HG03520 (cell line): ENCODE measurements at regions not wholly inside any gene's neighbourhood (a gene's known extent, or its start where the extent isn't known, plus 50 kb on each side); places are given as distances from the start of the nearest gene placed in this dataset.

Experiments
- ATAC-seq: cut with Tn5 transposase; IDR thresholded peaks from one replicate; pipeline ENCODE4 v1.9.1; 2021; ENCODE audit warnings: mild to moderate bottlenecking, moderate library complexity; ENCODE audit not compliant: unreplicated experiment

DNA sequence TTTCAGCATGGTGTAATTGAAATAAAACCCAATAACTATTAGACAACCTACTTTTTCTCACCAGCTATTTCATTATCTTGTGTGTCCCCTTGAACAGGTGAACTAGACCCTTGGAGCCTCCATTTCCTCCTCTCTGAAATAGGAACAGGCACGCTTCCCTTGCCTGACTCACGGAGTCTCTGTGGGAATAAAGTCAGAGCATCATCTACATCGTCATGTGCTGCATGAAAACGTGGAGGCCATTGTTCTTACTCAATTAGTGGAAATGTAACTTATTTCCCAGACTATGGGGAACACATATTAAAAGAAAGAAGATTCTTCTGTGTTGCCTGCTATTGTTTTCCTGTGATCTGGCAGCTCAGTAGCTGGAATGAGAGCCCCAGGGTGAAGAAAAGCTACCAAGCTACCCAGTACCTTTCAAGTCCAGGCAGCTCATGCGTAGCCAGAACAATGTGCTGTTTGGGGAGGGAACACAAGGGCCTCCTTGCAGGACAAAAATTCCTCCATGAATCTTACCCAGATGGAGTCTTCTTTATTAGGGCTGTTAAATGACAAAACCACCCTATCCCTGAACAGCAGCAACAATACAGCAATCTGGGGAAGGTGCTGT lies 59.8 kb downstream of the SOX11 start:
- ATAC-seq, result no peak

DNA sequence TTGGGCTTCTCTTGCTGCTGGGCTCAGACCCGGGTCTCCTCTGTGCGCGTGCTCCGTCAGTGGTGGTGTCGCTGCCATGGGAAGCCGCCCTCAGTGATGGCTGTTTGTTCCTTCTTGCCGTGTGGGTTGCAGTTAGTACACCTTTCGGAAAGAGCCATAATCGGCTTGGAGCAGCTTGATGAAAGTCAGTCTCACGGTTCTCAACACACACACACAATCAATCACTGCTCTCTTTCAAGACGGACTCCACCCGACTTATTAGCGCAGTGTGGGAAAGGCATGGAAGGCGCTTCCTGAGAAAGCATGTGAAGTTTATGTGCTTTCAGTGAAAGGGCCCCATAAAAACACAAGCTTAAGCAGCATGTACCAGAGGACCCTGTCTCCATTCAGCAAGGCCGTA lies 64.1 kb downstream of the SOX11 start:
- no peak for ATAC-seq

DNA sequence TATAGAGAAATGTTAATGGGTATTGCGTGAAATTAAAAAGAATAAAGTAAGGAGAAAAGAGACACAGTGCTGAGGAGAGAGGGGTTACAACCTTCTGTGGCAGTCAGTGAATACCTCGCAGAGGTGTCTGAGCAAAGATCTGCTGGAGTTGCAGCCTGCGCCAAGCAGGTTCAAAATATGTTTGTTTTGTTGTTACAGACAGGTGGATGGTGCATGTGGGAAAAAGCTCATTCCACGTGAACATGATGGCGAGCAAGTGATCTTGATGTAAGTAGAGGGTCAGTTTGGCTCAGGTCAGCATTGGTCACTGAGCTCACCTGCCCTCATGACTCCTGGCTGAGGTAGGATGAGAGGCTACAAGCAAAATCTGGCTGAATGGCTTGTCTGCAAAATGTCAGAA lies 66.2 kb downstream of the SOX11 start:
- ATAC-seq, result no peak

GRCh38 chr2:5759949-5760348 lies 67.8 kb downstream of the SOX11 start:
- no peak for ATAC-seq

GRCh38 chr2:5763531-5763930 lies 71.3 kb downstream of the SOX11 start:
- no peak for ATAC-seq

- no peak for ATAC-seq
These were observed 71.9 kb downstream of the SOX11 start for GRCh38 chr2:5764041-5764440.

- ATAC-seq, result no peak
These were observed 73.9 kb downstream of the SOX11 start for GRCh38 chr2:5766056-5766455.

GRCh38 chr2:5766561-5766960 lies 74.4 kb downstream of the SOX11 start:
- no peak for ATAC-seq

DNA sequence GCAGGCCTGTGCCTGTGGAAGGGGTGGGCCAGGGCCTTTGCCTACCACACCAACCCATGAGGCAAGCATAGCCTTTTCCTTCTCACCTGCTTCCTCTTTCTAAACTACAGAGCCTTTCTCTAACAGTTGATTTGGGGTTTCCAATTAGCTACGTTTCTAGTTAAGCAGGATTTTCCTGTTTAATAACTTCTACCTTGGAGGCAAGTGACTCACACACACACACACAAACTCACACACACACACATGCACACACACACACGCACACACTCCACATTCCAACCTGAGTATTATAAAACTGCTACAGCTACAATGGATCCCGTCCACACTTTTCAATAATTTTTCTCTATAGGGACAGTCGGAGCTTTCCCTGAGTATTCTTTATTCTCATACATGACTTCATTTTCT lies 84.9 kb downstream of the SOX11 start:
- no peak for ATAC-seq

GRCh38 chr2:5781679-5782078 lies 89.5 kb downstream of the SOX11 start:
- no peak for ATAC-seq

DNA sequence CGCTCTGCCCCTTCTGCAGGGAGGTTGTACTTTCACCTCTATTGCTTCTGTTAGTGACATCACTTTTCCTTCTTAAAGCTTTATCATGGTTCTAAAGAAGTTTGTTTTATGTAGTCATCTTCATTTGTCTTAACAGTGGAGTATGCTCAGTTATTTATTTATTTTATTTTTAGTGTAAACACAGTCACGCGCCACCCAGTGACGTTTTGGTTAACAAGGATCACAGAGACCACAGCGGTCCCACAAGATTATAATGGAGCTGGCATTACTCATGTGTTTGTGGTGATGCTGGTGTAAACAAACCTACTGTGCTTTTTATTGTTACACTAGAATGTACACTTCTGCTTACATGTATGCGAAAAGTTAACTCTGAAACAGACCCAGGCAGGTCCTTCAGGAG lies 89.9 kb downstream of the SOX11 start:
- ATAC-seq, result no peak

DNA sequence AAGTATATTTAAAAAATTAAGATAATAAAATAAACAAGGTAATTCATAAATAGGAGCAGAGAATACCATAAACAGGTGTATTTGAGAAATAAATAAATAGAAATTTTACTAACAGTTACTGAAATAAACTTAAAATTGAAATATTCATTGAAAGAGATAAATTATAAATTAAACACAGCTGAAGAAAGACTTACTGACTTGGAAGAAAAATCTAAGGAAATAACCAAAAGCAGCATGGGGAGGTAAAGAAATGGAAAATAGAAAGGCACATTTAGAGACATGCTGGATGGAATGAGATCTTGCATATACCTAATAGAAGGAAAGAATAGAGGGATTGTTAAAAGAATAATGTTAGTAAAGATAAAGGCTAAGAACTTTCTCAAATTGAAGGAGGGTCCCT lies 96.3 kb downstream of the SOX11 start:
- ATAC-seq, result no peak

GRCh38 chr2:5791371-5791770 lies 99.2 kb downstream of the SOX11 start:
- no peak for ATAC-seq

GRCh38 chr2:5794012-5794411 lies 101.8 kb downstream of the SOX11 start:
- ATAC-seq, result no peak

GRCh38 chr2:5798084-5798483 lies 105.9 kb downstream of the SOX11 start:
- no peak for ATAC-seq

DNA sequence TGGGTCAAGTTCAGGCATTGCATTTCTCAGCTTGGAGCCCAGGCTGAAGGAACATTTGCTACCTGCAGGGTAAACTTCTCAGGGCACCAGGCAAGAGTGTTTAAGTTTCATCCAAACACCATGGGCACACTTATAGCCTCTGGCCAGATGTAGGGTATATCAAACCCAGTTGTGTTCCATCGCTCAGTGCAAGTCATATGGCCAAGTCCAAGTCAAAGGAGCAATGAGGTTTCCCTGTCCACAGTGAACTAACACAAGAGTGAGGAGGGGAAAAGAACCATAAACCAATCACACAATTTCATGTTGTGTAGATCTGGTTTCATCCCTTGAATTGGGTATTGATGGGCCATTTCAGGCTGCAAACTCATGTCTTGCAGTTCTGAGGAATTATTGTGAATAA lies 107.2 kb downstream of the SOX11 start:
- no peak for ATAC-seq

GRCh38 chr2:5803547-5803946 lies 111.4 kb downstream of the SOX11 start:
- no peak for ATAC-seq

DNA sequence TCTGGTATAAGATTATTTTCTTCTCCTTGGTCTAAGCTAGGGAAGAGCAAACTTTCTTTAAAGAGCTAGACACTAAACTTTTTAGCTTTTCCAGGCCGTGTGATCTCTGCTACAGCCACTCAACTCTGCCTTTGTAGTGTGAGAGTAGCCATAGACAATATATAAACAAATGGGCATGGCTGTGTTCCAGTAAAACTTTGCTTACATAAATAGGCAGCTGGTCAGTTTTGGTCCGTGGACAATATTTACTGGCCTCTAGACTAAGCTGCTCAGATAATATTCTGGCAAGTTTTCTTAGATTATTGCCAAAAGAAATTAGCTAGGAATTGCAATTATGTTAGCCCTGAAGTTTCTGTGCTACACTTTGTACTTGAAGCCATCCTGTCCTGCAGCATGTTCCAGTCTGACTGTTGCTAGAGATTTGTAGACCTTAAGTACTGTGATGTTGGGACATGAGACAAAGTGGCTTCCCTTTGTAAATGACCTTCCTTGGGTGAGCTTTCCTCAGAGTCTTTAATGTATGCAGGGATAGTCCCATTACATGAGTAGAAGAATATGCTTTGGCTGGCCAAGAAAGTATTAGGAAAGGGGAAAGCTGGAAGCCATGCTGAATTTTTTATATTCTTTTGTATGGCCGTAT lies 126.9 kb downstream of the SOX11 start:
- ATAC-seq, result no peak

- no peak for ATAC-seq
These were observed 131.9 kb downstream of the SOX11 start for GRCh38 chr2:5824126-5824525.

DNA sequence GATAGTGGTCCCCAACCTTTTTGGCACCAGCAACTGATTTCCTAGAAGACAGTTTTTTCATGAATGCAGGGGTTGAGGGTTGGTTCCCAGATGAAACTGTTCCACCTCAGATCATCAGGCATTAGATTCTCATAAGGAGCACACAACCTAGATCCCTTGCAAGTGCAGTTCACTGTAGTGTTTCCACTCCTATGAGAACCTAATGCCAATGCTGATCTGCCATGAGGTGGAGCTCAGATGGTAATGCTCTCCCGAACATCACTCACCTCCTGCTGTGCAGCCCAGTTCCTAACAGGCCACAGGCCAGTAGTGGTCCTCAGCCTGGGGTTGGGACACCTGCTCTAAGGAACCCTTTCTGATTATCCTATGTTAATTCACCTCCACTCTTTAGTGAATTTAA lies 133.5 kb downstream of the SOX11 start:
- ATAC-seq, result no peak

- ATAC-seq, result no peak
These were observed 134.9 kb downstream of the SOX11 start for GRCh38 chr2:5826979-5827655.

GRCh38 chr2:5834501-5834900 lies 142.3 kb downstream of the SOX11 start:
- no peak for ATAC-seq

- ATAC-seq, result no peak
These were observed 147.4 kb downstream of the SOX11 start for GRCh38 chr2:5839550-5839949.
